ENCODE measurements at regions not wholly inside any gene's neighbourhood (a gene's known extent, or its start where the extent isn't known, plus 50 kb on each side); places are given as distances from the start of the nearest gene placed in this dataset.

DNA sequence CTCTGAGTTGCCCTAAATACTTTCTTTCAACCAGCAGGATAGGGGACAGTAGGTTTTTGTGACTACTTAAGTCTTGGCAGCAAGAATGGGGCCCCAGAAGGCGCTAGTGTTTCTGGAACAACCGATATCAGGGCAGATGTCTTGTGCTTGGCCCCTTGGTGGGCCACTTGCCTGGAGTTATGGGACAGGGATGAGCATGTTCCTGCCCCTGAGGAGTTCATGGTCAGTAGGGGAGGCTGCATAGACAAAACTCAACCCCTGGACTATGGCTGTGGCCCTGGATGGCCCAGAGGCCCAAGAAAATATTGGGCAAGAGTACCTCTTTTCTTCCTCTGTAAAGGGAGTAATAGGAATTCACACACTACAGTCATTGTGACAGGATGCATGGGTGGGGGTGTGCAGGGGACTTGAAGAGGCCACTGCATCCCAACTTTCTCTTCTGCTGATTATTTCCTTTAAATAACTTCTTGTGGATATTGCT is 57.7 kb upstream of the IGFBP3 start:
- TF ChIP-seq RAD21 (IDR thresholded peaks at IDR 0.05 in 1 of 2, conservative IDR thresholded peaks at IDR 0.05 in 1 of 2; ENCODE audit: low read depth in 2 of 2, low read length in 2 of 2), result no peak
- TF ChIP-seq ZNF274 (IDR thresholded peaks at IDR 0.05; ENCODE audit: borderline replicate concordance, extremely low read depth, low read length), result no peak
- no peak for TF ChIP-seq POLR2AphosphoS5 (IDR thresholded peaks at IDR 0.05; ENCODE audit: low read depth, low read length)
- TF ChIP-seq, protein P1, sequence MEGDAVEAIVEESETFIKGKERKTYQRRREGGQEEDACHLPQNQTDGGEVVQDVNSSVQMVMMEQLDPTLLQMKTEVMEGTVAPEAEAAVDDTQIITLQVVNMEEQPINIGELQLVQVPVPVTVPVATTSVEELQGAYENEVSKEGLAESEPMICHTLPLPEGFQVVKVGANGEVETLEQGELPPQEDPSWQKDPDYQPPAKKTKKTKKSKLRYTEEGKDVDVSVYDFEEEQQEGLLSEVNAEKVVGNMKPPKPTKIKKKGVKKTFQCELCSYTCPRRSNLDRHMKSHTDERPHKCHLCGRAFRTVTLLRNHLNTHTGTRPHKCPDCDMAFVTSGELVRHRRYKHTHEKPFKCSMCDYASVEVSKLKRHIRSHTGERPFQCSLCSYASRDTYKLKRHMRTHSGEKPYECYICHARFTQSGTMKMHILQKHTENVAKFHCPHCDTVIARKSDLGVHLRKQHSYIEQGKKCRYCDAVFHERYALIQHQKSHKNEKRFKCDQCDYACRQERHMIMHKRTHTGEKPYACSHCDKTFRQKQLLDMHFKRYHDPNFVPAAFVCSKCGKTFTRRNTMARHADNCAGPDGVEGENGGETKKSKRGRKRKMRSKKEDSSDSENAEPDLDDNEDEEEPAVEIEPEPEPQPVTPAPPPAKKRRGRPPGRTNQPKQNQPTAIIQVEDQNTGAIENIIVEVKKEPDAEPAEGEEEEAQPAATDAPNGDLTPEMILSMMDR (IDR thresholded peaks at IDR 0.05; ENCODE audit: control extremely low read depth in 1 of 3, insufficient read depth in 1 of 3, low read depth in 1 of 3, low read length in 3 of 3), result no peak
- TF ChIP-seq KDM1A (IDR thresholded peaks at IDR 0.05; ENCODE audit: borderline replicate concordance, low read length), result no peak
- no peak for TF ChIP-seq EZH2 (IDR thresholded peaks at IDR 0.05; ENCODE audit: low read depth, low read length, severe bottlenecking)
- TF ChIP-seq EP300 (IDR thresholded peaks at IDR 0.05; ENCODE audit: borderline replicate concordance in 1 of 2, low read depth in 2 of 2, low read length in 2 of 2), result no peak
- TF ChIP-seq SP1 (IDR thresholded peaks at IDR 0.05; ENCODE audit: low read depth, low read length), result no peak
- TF ChIP-seq MAX (IDR thresholded peaks at IDR 0.05), result no peak
- TF ChIP-seq POLR2A (IDR thresholded peaks at IDR 0.05; ENCODE audit: control extremely low read depth in 1 of 2, low read depth in 2 of 2, low read length in 2 of 2), result no peak
- no peak for TF ChIP-seq ASH2L (IDR thresholded peaks at IDR 0.05; ENCODE audit: low read length)
- TF ChIP-seq RFX5 (IDR thresholded peaks at IDR 0.05; ENCODE audit: borderline replicate concordance, low read depth, low read length), result no peak
- no peak for TF ChIP-seq GABPA (IDR thresholded peaks at IDR 0.05; ENCODE audit: borderline replicate concordance, insufficient read depth, low read length)

Data from H1 (cell line).